ENCODE measurements at regions not wholly inside any gene's neighbourhood (a gene's known extent, or its start where the extent isn't known, plus 50 kb on each side); places are given as distances from the start of the nearest gene placed in this dataset.

- TF ChIP-seq CTCF (conservative IDR thresholded peaks at IDR 0.05 in 1 of 2, IDR thresholded peaks at IDR 0.05 in 1 of 2; ENCODE audit: extremely low read depth in 1 of 2, insufficient read depth in 1 of 2, low read depth in 1 of 2, low read length in 2 of 2) = no peak
- TF ChIP-seq EZH2 (IDR thresholded peaks at IDR 0.05; ENCODE audit: borderline replicate concordance, low read length) = no peak
These were observed 81.5 kb upstream of the SOX4 start for GRCh38 chr6:21511891-21512550.
